HG02588 (cell line): ENCODE measurements at regions not wholly inside any gene's neighbourhood (a gene's known extent, or its start where the extent isn't known, plus 50 kb on each side); places are given as distances from the start of the nearest gene placed in this dataset.
"Not testable (repeated sequence)": the region's sequence is repeated elsewhere in the genome, so short reads cannot be mapped to it uniquely, and the experiment has no call there.

ENCODE experiments used
- ATAC-seq: cut with Tn5 transposase; IDR thresholded peaks from one replicate; pipeline ENCODE4 v1.9.1; 2021; ENCODE audit warnings: mild to moderate bottlenecking, moderate library complexity; ENCODE audit not compliant: unreplicated experiment

- ATAC-seq = not testable (repeated sequence)
Observed at GRCh38 chr12:46474385-46474784, 101.8 kb upstream of the SLC38A2 start.

- peak; percentile 81 for ATAC-seq
Observed at GRCh38 chr12:46473634-46474329, 101.2 kb upstream of the SLC38A2 start.

GRCh38 chr12:46472893-46473633 lies 100.5 kb upstream of the SLC38A2 start:
- no peak for ATAC-seq

GRCh38 chr12:46472144-46472705 lies 99.7 kb upstream of the SLC38A2 start:
- ATAC-seq = no peak

- no peak for ATAC-seq
Observed at GRCh38 chr12:46471404-46471803, 98.8 kb upstream of the SLC38A2 start.

GRCh38 chr12:46470975-46471374 lies 98.4 kb upstream of the SLC38A2 start:
- no peak for ATAC-seq

- no peak for ATAC-seq
Observed at GRCh38 chr12:46470036-46470627, 97.6 kb upstream of the SLC38A2 start.

GRCh38 chr12:46468813-46469212 lies 96.2 kb upstream of the SLC38A2 start:
- no peak for ATAC-seq

- ATAC-seq = no peak
Observed at GRCh38 chr12:46468160-46468559, 95.6 kb upstream of the SLC38A2 start.

GRCh38 chr12:46465307-46465706 lies 92.7 kb upstream of the SLC38A2 start:
- no peak for ATAC-seq

- ATAC-seq = no peak
Observed at GRCh38 chr12:46464863-46465262, 92.3 kb upstream of the SLC38A2 start.

- ATAC-seq = no peak
Observed at GRCh38 chr12:46462641-46463355, 90.2 kb upstream of the SLC38A2 start.

GRCh38 chr12:46461907-46462640 lies 89.5 kb upstream of the SLC38A2 start:
- no peak for ATAC-seq

GRCh38 chr12:46461459-46461858 lies 88.9 kb upstream of the SLC38A2 start:
- no peak for ATAC-seq

GRCh38 chr12:46460682-46461210 lies 88.2 kb upstream of the SLC38A2 start:
- no peak for ATAC-seq

GRCh38 chr12:46459861-46460545 lies 87.4 kb upstream of the SLC38A2 start:
- no peak for ATAC-seq

- ATAC-seq = no peak
Observed at GRCh38 chr12:46459111-46459510, 86.5 kb upstream of the SLC38A2 start.

- no peak for ATAC-seq
Observed at GRCh38 chr12:46458500-46459102, 86.0 kb upstream of the SLC38A2 start.

GRCh38 chr12:46457958-46458357 lies 85.4 kb upstream of the SLC38A2 start:
- ATAC-seq = no peak
